RPMI8226 (cell line): ENCODE measurements at regions not wholly inside any gene's neighbourhood (a gene's known extent, or its start where the extent isn't known, plus 50 kb on each side); places are given as distances from the start of the nearest gene placed in this dataset.

Experiments
- DNase-seq: peaks from one replicate; pipeline ENCODE4 v3.0.0-alpha.2; 2015

DNA sequence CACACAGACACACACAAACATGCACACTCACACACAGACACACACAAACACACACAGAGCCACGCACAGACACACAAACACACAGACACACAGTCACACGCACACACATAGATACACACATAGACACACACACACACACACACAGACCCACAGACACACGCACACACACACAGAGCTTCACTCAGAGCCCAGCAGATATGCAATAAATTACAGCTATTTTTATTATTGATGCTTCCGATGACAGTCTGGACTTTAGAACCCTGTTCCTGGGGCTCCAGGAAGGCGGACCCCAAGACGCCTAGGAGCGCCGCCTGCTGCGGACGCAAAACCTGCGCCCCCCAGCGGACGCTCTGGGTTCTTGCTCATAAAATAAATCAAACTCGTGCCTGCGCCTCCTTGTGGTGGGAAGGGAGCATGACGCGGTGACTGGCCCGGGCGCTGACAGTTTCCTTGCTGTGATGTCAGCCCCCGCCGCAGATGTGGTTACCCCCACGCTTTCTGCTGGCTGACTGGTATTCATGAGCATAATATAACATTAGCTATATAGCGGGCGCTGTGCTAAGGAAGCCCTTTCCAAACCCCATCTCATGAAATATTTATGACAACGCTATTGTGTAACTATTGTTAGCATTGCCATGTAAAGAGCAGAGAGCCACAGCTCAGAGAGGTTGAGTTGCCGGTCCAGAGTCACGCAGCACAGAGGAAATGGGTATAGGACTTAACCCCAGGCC is 64.4 kb upstream of the TM9SF2 start:
- DNase-seq = peak; percentile 82

DNA sequence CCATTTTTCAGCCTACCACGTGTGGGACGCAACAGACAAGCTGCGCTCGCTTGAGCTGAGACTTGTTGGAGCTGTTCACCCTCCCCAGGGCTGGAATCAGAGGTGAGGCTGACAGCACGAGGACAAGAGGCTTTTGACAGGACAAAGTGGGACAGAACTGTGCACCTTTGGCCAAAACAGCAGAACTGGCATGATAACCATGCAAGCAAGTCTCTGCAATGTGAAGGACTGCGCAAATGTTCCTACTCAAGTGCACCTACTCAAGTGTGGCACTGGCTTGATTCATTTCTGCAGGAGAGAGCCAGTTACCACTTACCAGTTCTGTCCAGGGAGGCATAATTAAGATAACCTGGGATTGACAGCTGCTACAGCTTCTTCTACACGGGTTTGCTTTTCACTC is 62.2 kb upstream of the TM9SF2 start:
- no peak for DNase-seq

DNA sequence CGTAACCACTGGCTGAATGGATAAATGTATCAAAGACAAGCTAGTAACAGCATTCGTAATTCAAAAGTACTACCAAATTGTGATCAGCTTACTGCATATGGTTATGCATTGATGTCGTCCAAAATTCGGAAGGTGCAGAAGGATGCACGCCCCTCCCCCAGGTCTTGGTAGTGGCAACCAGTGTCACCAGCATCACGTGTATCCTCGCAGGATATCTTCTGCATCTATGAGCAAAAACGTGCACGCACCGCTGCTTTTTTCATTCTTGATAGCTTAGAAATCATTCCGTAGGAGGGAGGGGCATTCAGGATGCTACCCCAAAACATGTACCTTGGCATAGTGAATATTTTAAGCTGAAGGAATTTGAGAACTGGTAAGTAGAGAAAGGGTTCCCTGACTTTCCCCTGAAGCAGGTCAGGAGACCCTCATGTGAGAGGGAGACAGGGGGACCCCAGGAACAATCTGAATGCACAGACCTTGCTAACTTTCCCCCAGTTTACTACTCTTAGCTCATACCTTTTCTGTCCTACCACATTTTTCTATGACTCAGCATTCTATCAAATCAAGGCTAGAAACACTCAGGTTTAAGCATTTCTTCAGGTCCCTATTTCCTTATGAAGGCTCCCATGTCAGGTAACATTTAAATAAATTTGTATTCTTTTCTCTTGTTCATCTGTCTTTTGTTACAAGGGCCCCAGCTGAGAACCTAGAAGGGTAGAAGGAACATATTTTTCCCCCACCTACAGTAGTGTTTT is 61.2 kb upstream of the TM9SF2 start:
- DNase-seq = no peak

DNA sequence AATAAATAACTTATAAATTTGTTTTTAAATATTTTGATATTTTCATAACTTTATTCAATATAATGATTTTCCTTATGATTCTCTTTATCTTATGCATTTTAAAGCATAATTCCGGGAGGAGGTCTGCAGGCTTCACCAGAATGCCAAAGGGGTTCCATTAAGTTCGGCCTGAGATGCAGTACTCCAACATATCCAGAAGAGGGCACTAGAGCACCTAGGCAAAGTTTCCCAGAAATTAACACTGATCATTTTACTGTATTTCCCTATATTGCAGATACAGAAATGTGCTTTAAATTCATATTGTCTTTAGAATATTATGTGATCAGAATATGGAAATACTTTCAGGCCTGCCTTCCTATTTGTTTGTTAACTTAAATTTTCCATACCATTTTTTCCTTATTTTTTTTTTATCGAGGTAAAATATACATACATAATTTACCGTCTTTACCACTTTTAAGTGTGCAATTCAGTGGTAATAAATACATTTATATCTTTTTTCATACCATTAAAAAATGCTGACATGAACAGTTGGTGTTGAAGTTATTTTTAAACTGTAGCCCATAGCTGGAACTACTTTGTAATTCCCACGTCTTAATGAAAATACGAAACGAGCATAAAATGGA is 58.9 kb upstream of the TM9SF2 start:
- DNase-seq = peak; percentile 54

DNA sequence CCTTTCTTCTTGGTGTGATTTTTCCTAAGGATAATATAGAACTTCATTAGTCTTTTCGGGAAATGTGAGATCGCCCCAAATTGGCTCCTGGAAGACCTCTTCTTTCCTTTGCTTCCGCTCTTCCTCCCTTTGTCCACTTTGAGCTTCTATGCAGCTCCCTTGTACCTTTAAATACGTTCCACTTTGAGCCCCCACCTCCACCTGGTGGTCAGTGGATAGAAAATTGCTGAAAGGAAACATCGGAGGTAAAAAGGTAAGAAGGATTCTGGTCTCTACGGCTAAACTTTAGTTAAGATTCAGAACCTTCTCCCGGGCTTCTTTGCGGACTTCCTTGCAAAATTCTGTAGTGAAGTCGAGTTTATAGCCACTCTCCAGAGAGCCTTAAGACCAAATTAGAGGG is 55.0 kb upstream of the TM9SF2 start:
- peak; percentile 14 for DNase-seq

DNA sequence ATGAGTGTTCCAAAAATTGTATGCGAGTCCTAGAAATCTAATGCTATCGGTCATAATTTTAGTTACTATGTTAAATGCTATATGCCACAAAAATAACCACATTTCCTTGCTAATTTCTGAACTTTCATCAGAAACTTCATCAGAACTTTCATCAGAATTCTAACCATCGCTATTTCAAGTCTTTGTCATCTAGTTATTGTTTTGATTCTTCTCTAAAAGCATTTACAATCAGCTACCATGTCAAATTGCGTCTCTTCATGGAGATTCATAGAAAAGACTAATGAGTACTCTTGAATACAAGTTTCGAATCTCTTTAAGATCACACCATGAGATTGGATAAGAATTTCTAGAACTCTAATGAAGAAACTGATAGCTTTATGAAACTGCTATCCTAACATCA is 52.7 kb upstream of the TM9SF2 start:
- DNase-seq = no peak

DNA sequence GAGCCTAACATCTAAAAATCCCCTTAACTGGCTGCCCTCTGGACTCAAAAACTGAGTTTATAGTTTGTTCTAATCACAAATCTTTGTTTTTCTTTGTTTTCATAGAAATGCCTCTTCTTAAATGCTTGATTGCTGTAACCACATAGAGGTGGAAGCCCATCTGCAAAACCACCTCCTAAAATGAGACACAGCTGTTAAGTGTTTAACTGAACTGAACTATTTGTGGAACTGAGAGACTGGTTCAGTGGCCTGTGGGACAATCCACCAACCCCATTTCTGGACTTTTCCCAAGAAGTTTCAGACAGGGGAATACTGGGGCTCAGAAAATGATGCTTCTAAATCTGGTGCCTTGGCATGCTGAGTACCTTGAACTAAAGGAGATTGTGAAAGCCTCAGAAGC is 50.9 kb upstream of the TM9SF2 start:
- no peak for DNase-seq
